Ishikawa (cell line): ENCODE measurements at regions not wholly inside any gene's neighbourhood (a gene's known extent, or its start where the extent isn't known, plus 50 kb on each side); places are given as distances from the start of the nearest gene placed in this dataset.

Experiments used
- CEBPB ChIP-seq: IDR thresholded peaks from 2 replicates; pipeline ENCODE4 v1.6.1; 2012
- CREB1 ChIP-seq: IDR thresholded peaks from 2 replicates; pipeline ENCODE4 v1.6.1; 2012; ENCODE audit warnings: low read depth
- EGR1 ChIP-seq: IDR thresholded peaks from 2 replicates; pipeline ENCODE4 v1.6.1; 2012
- EP300 ChIP-seq: IDR thresholded peaks from 2 replicates; pipeline ENCODE4 v1.6.1; 2012; ENCODE audit warnings: borderline replicate concordance
- FOXM1 ChIP-seq: IDR thresholded peaks from 2 replicates; pipeline ENCODE4 v1.6.1; 2012; ENCODE audit warnings: low read depth, borderline replicate concordance
- MAX ChIP-seq: IDR thresholded peaks from 2 replicates; pipeline ENCODE4 v1.6.1; 2012
- NFIC ChIP-seq: IDR thresholded peaks from 2 replicates; pipeline ENCODE4 v1.6.1; 2012
- RAD21 ChIP-seq: IDR thresholded peaks from 2 replicates; pipeline ENCODE4 v1.6.1; 2012; ENCODE audit warnings: low read depth
- TAF1 ChIP-seq: IDR thresholded peaks from 2 replicates; pipeline ENCODE4 v1.6.1; 2012; ENCODE audit warnings: low read depth, mild to moderate bottlenecking
- TCF12 ChIP-seq: IDR thresholded peaks from 2 replicates; pipeline ENCODE4 v1.6.1; 2012; ENCODE audit warnings: low read depth
- TEAD4 ChIP-seq: IDR thresholded peaks from 2 replicates; pipeline ENCODE4 v1.6.1; 2012
- YY1 ChIP-seq: IDR thresholded peaks from 2 replicates; pipeline ENCODE4 v1.6.1; 2012; ENCODE audit warnings: low read depth
- ZBTB7A ChIP-seq: IDR thresholded peaks from 2 replicates; pipeline ENCODE4 v1.6.1; 2012; ENCODE audit warnings: low read depth
- TF ChIP-seq, protein P1 (sequence below): IDR thresholded peaks from 2 replicates; pipeline ENCODE4 v1.6.1; 2012; ENCODE audit warnings: low read depth, mild to moderate bottlenecking
- TF ChIP-seq, protein P2 (sequence below): IDR thresholded peaks from 2 replicates; pipeline ENCODE4 v1.6.1; 2012

DNA sequence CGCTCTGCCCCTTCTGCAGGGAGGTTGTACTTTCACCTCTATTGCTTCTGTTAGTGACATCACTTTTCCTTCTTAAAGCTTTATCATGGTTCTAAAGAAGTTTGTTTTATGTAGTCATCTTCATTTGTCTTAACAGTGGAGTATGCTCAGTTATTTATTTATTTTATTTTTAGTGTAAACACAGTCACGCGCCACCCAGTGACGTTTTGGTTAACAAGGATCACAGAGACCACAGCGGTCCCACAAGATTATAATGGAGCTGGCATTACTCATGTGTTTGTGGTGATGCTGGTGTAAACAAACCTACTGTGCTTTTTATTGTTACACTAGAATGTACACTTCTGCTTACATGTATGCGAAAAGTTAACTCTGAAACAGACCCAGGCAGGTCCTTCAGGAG, 89.9 kb downstream of the SOX11 start:
- TF ChIP-seq EGR1 (no peak), CEBPB (no peak), TAF1 (no peak), CREB1 (no peak), FOXM1 (no peak), TEAD4 (no peak), ZBTB7A (no peak), NFIC (no peak), RAD21 (no peak)
- TF ChIP-seq, protein P1, sequence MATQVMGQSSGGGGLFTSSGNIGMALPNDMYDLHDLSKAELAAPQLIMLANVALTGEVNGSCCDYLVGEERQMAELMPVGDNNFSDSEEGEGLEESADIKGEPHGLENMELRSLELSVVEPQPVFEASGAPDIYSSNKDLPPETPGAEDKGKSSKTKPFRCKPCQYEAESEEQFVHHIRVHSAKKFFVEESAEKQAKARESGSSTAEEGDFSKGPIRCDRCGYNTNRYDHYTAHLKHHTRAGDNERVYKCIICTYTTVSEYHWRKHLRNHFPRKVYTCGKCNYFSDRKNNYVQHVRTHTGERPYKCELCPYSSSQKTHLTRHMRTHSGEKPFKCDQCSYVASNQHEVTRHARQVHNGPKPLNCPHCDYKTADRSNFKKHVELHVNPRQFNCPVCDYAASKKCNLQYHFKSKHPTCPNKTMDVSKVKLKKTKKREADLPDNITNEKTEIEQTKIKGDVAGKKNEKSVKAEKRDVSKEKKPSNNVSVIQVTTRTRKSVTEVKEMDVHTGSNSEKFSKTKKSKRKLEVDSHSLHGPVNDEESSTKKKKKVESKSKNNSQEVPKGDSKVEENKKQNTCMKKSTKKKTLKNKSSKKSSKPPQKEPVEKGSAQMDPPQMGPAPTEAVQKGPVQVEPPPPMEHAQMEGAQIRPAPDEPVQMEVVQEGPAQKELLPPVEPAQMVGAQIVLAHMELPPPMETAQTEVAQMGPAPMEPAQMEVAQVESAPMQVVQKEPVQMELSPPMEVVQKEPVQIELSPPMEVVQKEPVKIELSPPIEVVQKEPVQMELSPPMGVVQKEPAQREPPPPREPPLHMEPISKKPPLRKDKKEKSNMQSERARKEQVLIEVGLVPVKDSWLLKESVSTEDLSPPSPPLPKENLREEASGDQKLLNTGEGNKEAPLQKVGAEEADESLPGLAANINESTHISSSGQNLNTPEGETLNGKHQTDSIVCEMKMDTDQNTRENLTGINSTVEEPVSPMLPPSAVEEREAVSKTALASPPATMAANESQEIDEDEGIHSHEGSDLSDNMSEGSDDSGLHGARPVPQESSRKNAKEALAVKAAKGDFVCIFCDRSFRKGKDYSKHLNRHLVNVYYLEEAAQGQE: no peak

DNA sequence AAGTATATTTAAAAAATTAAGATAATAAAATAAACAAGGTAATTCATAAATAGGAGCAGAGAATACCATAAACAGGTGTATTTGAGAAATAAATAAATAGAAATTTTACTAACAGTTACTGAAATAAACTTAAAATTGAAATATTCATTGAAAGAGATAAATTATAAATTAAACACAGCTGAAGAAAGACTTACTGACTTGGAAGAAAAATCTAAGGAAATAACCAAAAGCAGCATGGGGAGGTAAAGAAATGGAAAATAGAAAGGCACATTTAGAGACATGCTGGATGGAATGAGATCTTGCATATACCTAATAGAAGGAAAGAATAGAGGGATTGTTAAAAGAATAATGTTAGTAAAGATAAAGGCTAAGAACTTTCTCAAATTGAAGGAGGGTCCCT, 96.3 kb downstream of the SOX11 start:
- TF ChIP-seq EP300 (no peak), YY1 (no peak), CEBPB (no peak), ZBTB7A (no peak), TEAD4 (no peak), TAF1 (no peak), TCF12 (no peak), CREB1 (no peak), RAD21 (no peak), NFIC (no peak), MAX (no peak), EGR1 (no peak), FOXM1 (no peak)
- TF ChIP-seq, protein P2, sequence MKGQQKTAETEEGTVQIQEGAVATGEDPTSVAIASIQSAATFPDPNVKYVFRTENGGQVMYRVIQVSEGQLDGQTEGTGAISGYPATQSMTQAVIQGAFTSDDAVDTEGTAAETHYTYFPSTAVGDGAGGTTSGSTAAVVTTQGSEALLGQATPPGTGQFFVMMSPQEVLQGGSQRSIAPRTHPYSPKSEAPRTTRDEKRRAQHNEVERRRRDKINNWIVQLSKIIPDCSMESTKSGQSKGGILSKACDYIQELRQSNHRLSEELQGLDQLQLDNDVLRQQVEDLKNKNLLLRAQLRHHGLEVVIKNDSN: no peak
- TF ChIP-seq, protein P1: no peak

GRCh38 chr2:5791371-5791770, 99.2 kb downstream of the SOX11 start:
- no peak for TF ChIP-seq CEBPB
- no peak for TF ChIP-seq MAX
- no peak for TF ChIP-seq EP300
- TF ChIP-seq, protein P2: no peak
- no peak for TF ChIP-seq TAF1
- TF ChIP-seq FOXM1: no peak
- no peak for TF ChIP-seq CREB1
- no peak for TF ChIP-seq YY1
- TF ChIP-seq TCF12: no peak
- TF ChIP-seq EGR1: no peak
- TF ChIP-seq, protein P1: no peak

GRCh38 chr2:5794012-5794411, 101.8 kb downstream of the SOX11 start:
- no peak for TF ChIP-seq TCF12

DNA sequence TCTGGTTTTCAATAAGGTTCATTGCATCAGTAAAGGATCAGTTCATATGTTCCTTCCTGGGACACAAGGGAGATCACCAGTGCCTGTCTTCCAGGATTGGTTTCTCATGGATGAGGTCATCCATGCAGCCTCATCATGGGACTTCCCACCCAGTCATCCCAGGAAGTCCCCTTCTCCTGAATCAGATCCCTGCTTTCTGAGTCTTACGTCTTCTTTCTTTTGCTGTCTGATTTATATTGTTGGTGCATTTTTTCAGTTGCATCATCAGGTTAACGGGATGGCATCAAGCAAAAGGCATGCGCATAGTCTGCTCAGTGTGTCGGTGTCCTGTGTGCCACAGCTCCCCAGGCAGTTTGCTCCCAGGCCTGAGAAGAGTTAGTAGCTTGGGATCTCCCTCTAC, 105.9 kb downstream of the SOX11 start:
- TF ChIP-seq RAD21 (no peak), CREB1 (no peak), EGR1 (no peak), TAF1 (no peak), MAX (no peak), FOXM1 (no peak), CEBPB (no peak), NFIC (no peak), TEAD4 (no peak), YY1 (no peak), EP300 (no peak), ZBTB7A (no peak), TCF12 (no peak)
- TF ChIP-seq, protein P2: no peak
- TF ChIP-seq, protein P1: no peak
